Endothelial cell of umbilical vein (primary cell): ENCODE measurements at regions not wholly inside any gene's neighbourhood (a gene's known extent, or its start where the extent isn't known, plus 50 kb on each side); places are given as distances from the start of the nearest gene placed in this dataset.

Source experiments
- BruUV-seq: library from RNA; stranded (reverse); fragments of 400-500 nt; replicated peaks from 2 replicates; lab custom pipeline; 2021; lab: Mats Ljungman, UMichigan
- CTCF ChIA-PET: fragments of 300-600, 350-600 bp; sonication (Branson Sonifier 250); formaldehyde crosslinking; loops from one replicate; lab custom pipeline; 2021; ENCODE audit warnings: antibody characterized with exemption, inconsistent platforms; lab: Charles Lee
- POLR2A ChIA-PET: fragments of 300-600, 350-600 bp; sonication (Branson Sonifier 250); formaldehyde crosslinking; loops from one replicate; lab custom pipeline; 2021; ENCODE audit warnings: antibody characterized with exemption, inconsistent platforms; lab: Charles Lee
- DNase-seq: peaks from one replicate; pipeline ENCODE4 v3.0.0-alpha.2; 2011; ENCODE audit warnings: low read depth, low spot score
- FAIRE-seq: peaks from 2 replicates; lab custom pipeline; 2011; peaks lifted over from hg19 to GRCh38; lab: Jason Lieb, UNC
- H2AFZ ChIP-seq: 2 replicates; pipeline ENCODE4 v1.6.0; 2012; ENCODE audit warnings: low read depth, low read length, control low read depth, inconsistent platforms
- H3K27ac ChIP-seq: 2 replicates; pipeline ENCODE4 v1.5.1; 2011; ENCODE audit warnings: low read depth, mild to moderate bottlenecking, control low read depth, low read length, moderate library complexity; ENCODE audit not compliant: insufficient read depth
- H3K27me3 ChIP-seq, 2 experiments: 2 replicates each; pipeline versions ENCODE4 v1.6.0 to v1.6.1; 2011; ENCODE audit warnings: low read length in 2 of 2, mixed read lengths in 1 of 2; ENCODE audit not compliant: control insufficient read depth in 2 of 2, insufficient read depth in 2 of 2
- H3K36me3 ChIP-seq, 2 experiments: 2 replicates in 1 of 2; 3 replicates in 1 of 2; pipeline ENCODE4 v1.5.1; 2011; ENCODE audit warnings: low read length in 2 of 2, mild to moderate bottlenecking in 1 of 2, moderate library complexity in 1 of 2; ENCODE audit not compliant: control insufficient read depth in 2 of 2, insufficient read depth in 2 of 2; ENCODE audit errors: extremely low read depth in 1 of 2
- H3K4me1 ChIP-seq: 3 replicates; pipeline ENCODE4 v1.5.1; 2011; ENCODE audit warnings: mild to moderate bottlenecking, low read length; ENCODE audit not compliant: control insufficient read depth, insufficient read depth; ENCODE audit errors: extremely low read depth
- H3K4me2 ChIP-seq: 2 replicates; pipeline ENCODE4 v1.6.1; 2011; ENCODE audit warnings: low read length, control low read depth, mixed read lengths; ENCODE audit not compliant: insufficient read depth
- H3K4me3 ChIP-seq, 3 experiments: fragments of 200-600 bp in 1 of 3; sonication (generic), shearing (Covaris generic) in 1 of 3; replicated peaks in 1 of 3; 2 replicates each; pipeline ENCODE4 v1.5.1; 2011 to 2016; ENCODE audit warnings: control low read depth in 3 of 3, low read length in 3 of 3, mild to moderate bottlenecking in 2 of 3, inconsistent platforms in 1 of 3, low read depth in 1 of 3, moderate library complexity in 1 of 3; ENCODE audit not compliant: insufficient read depth in 1 of 3
- H3K79me2 ChIP-seq: 2 replicates; pipeline ENCODE4 v1.6.0; 2012; ENCODE audit warnings: low read length, inconsistent platforms; ENCODE audit not compliant: control insufficient read depth, insufficient read depth
- H3K9ac ChIP-seq: replicated peaks from 2 replicates; pipeline ENCODE3; 2011; ENCODE audit warnings: low read length, control low read depth; ENCODE audit not compliant: insufficient read depth; ENCODE audit errors: extremely low read depth
- H3K9me1 ChIP-seq: replicated peaks from 3 replicates; pipeline ENCODE4 v1.6.0; 2011; ENCODE audit warnings: mild to moderate bottlenecking, low read length; ENCODE audit not compliant: control insufficient read depth, insufficient read depth; ENCODE audit errors: extremely low read depth
- H3K9me3 ChIP-seq: replicated peaks from 2 replicates; pipeline ENCODE4 v1.5.1; 2012; ENCODE audit warnings: low read length, inconsistent platforms; ENCODE audit not compliant: control insufficient read depth, insufficient read depth
- H4K20me1 ChIP-seq: replicated peaks from 2 replicates; pipeline ENCODE3; 2011; ENCODE audit warnings: mild to moderate bottlenecking, low read length; ENCODE audit not compliant: control insufficient read depth, insufficient read depth; ENCODE audit errors: extremely low read depth
- CTCF ChIP-seq, 2 donors: IDR thresholded peaks; 1 replicate in 1 of 2; 2 replicates in 1 of 2; pipeline ENCODE4 v1.5.1; 2011; ENCODE audit warnings: low read length in 2 of 2, mild to moderate bottlenecking in 2 of 2, moderate library complexity in 2 of 2, control low read depth in 1 of 2, inconsistent platforms in 1 of 2, low read depth in 1 of 2; ENCODE audit not compliant: insufficient read depth in 1 of 2; ENCODE audit errors: extremely low read depth in 1 of 2
- EZH2 ChIP-seq: IDR thresholded peaks from 2 replicates; pipeline ENCODE4 v1.6.1; 2012; ENCODE audit warnings: borderline replicate concordance, low read depth, mild to moderate bottlenecking, moderate library complexity, low read length, inconsistent platforms; ENCODE audit not compliant: severe bottlenecking
- FOS ChIP-seq: IDR thresholded peaks from 2 replicates; pipeline ENCODE4 v1.6.1; 2011; ENCODE audit warnings: mild to moderate bottlenecking, low read length, moderate library complexity, borderline replicate concordance; ENCODE audit not compliant: insufficient read depth
- GATA2 ChIP-seq: IDR thresholded peaks from 2 replicates; pipeline ENCODE4 v1.7.0; 2011; ENCODE audit warnings: low read depth, mild to moderate bottlenecking, moderate library complexity, mixed read lengths, low read length; ENCODE audit not compliant: insufficient read length, insufficient read depth
- JUN ChIP-seq: IDR thresholded peaks from 2 replicates; pipeline ENCODE4 v1.6.1; 2011; ENCODE audit warnings: borderline replicate concordance, low read depth; ENCODE audit not compliant: insufficient read length, insufficient read depth
- MAX ChIP-seq: IDR thresholded peaks from 2 replicates; pipeline ENCODE4 v1.6.1; 2011; ENCODE audit not compliant: insufficient read depth, insufficient read length
- MYC ChIP-seq: IDR thresholded peaks from one replicate; pipeline ENCODE4 v1.6.1; 2011; ENCODE audit warnings: mild to moderate bottlenecking, low read depth, low read length
- POLR2A ChIP-seq: IDR thresholded peaks from 2 replicates; pipeline ENCODE4 v1.6.1; 2012; ENCODE audit warnings: low read depth, mild to moderate bottlenecking, control low read depth, low read length
- POLR2AphosphoS5 ChIP-seq: IDR thresholded peaks from 2 replicates; pipeline ENCODE4 v1.6.1; 2012; ENCODE audit warnings: low read depth, mild to moderate bottlenecking, control low read depth, low read length, moderate library complexity; ENCODE audit not compliant: insufficient read depth
- dilution Hi-C: fragments of 300-500 bp; cut with MboI; formaldehyde crosslinking; loops from one replicate; pipeline ENCODE4 v1.15.0; 2019; ENCODE audit warnings: low sequenced_read_pairs; ENCODE audit not compliant: extremely low pct_ligation_motif_present
- intact Hi-C: fragments of 100-400 bp; cut with micrococcal nuclease; formaldehyde crosslinking; loops from one replicate; pipeline ENCODE4 v1.10.0; 2022

GRCh38 chr6:14885498-14885897 is 360.4 kb upstream of the JARID2 start:
- POLR2A ChIA-PET, result no interaction called here
- Histone ChIP-seq H2AFZ (no peak overlapping the region), H3K9me1 (no peaks in the 10 kb centered on the region), H3K27me3 (no peaks in the 10 kb centered on the region), H3K4me1 (peaks cover 16% of the 10 kb centered on the region), H3K79me2 (no peaks in the 10 kb centered on the region), H4K20me1 (no peaks in the 10 kb centered on the region), H3K9me3 (no peaks in the 10 kb centered on the region), H3K4me3 (no peak overlapping the region), H3K4me2 (no peak overlapping the region), H3K9ac (no peak overlapping the region), H3K36me3 (no peaks in the 10 kb centered on the region), H3K27ac (no peak overlapping the region)
- intact Hi-C loops (no loop called here), dilution Hi-C loops (no loop called here)
- no peak for FAIRE-seq
- no TSS peak for BruUV-seq
- no peak for TF ChIP-seq GATA2
- no peak for TF ChIP-seq MAX
- TF ChIP-seq POLR2A, result no peak
- no peak for TF ChIP-seq JUN
- TF ChIP-seq CTCF (IDR thresholded peaks at IDR 0.05; ENCODE audit: extremely low read depth in 1 of 2, insufficient read depth in 1 of 2, low read depth in 1 of 2, low read length in 2 of 2), result no peak
- TF ChIP-seq POLR2AphosphoS5, result no peak
- TF ChIP-seq FOS, result no peak
- TF ChIP-seq MYC, result no peak
- no peak for TF ChIP-seq EZH2
- DNase-seq, result no peak
- CTCF ChIA-PET, result interaction anchor here (2.8 kb wide), 1 partner anchor 9 kb away, joined by 12 read pairs; no protein-coding TSS in a partner anchor
